ENCODE measurements at regions not wholly inside any gene's neighbourhood (a gene's known extent, or its start where the extent isn't known, plus 50 kb on each side); places are given as distances from the start of the nearest gene placed in this dataset.

- no peaks in the 10 kb centered on the region for H3K36me3 Mint-ChIP-seq
- POLR2A ChIA-PET (ENCODE audit: partially characterized antibody) = interaction anchor here (0.9 to 4.0 kb wide), 10 partner anchors 10 to 613 kb away, joined by 3 to 73 read pairs (median 6); partner anchors contain the start of gene COX19
- no peaks in the 10 kb centered on the region for H3K36me3 ChIP-seq (ENCODE audit: insufficient read depth, low read length)
- H3K27ac ChIP-seq (ENCODE audit: low read depth, low read length) = peak overlapping the region; percentile 29
- no peaks in the 10 kb centered on the region for H3K27me3 ChIP-seq (ENCODE audit: insufficient read depth, low read length)
- CTCF ChIA-PET (ENCODE audit: partially characterized antibody) = interaction anchor here (1.1 to 1.7 kb wide), 3 partner anchors 10 to 275 kb away, joined by 4 to 11 read pairs (median 10); no protein-coding TSS in a partner anchor
- intact Hi-C loops (cut with micrococcal nuclease) = loop anchor here (1.0 kb wide), 1 partner anchor 11 kb away; no protein-coding TSS in a partner anchor
- DNase-seq = peak in 1 of 5 donors; percentile 5
- H3K27ac Mint-ChIP-seq = peak overlapping the region; percentile 68 to 95 (median 85)
- no peaks in the 10 kb centered on the region for H3K27me3 Mint-ChIP-seq
- H3K4me1 Mint-ChIP-seq = peaks cover 37 to 69% (median 60%) of the 10 kb centered on the region in 4 donors
- peak overlapping the region; percentile 60 to 94 (median 76) for H3K4me3 Mint-ChIP-seq
- H3K4me3 ChIP-seq (ENCODE audit: low read length in 2 of 2) = peak overlapping the region; percentile 13 to 21
- peaks cover 70% of the 10 kb centered on the region for H3K4me1 ChIP-seq (ENCODE audit: insufficient read depth, low read length)
- H3K9me3 Mint-ChIP-seq = peaks cover 0 to 7% (median 0%) of the 10 kb centered on the region in 8 donors
- H3K9me3 ChIP-seq (ENCODE audit: control insufficient read depth in 1 of 2, low read length in 2 of 2) = no peaks in the 10 kb centered on the region
Measured at GRCh38 chr7:361680-362401, 71.9 kb downstream of the FOXL3 start.

GRCh38 chr7:362402-363096 is 72.6 kb downstream of the FOXL3 start:
- peak; percentile 49 to 61 (median 56) for DNase-seq
- H3K4me1 ChIP-seq (ENCODE audit: insufficient read depth, low read length) = peaks cover 72% of the 10 kb centered on the region
- peak overlapping the region; percentile 29 for H3K27ac ChIP-seq (ENCODE audit: low read depth, low read length)

GRCh38 chr7:363626-364025 is 73.7 kb downstream of the FOXL3 start:
- peak; percentile 24 to 58 (median 53) for DNase-seq
- no peaks in the 10 kb centered on the region for H3K36me3 ChIP-seq (ENCODE audit: insufficient read depth, low read length)
- peak overlapping the region; percentile 68 to 92 (median 80) for H3K27ac Mint-ChIP-seq
- no peaks in the 10 kb centered on the region for H3K27me3 Mint-ChIP-seq
- H3K4me3 ChIP-seq (ENCODE audit: low read length in 2 of 2) = no peak overlapping the region
- peak overlapping the region; percentile 7 for H3K27ac ChIP-seq (ENCODE audit: low read depth, low read length)
- no peaks in the 10 kb centered on the region for H3K9me3 ChIP-seq (ENCODE audit: control insufficient read depth in 1 of 2, low read length in 2 of 2)
- no peaks in the 10 kb centered on the region for H3K36me3 Mint-ChIP-seq
- CTCF ChIA-PET (ENCODE audit: partially characterized antibody) = no interaction called here
- POLR2A ChIA-PET (ENCODE audit: partially characterized antibody) = interaction anchor here (0.8 to 4.0 kb wide), 8 partner anchors 11 to 453 kb away, joined by 3 to 73 read pairs (median 7); no protein-coding TSS in a partner anchor
- peaks cover 40 to 68% (median 62%) of the 10 kb centered on the region in 4 donors for H3K4me1 Mint-ChIP-seq
- peaks cover 72% of the 10 kb centered on the region for H3K4me1 ChIP-seq (ENCODE audit: insufficient read depth, low read length)
- H3K27me3 ChIP-seq (ENCODE audit: insufficient read depth, low read length) = no peaks in the 10 kb centered on the region
- peak overlapping the region in 6 of 8 donors; percentile 59 to 94 (median 63) for H3K4me3 Mint-ChIP-seq
- peaks cover 0 to 4% (median 0%) of the 10 kb centered on the region in 8 donors for H3K9me3 Mint-ChIP-seq
- intact Hi-C loops (cut with micrococcal nuclease) = no loop called here

More at GRCh38 chr7:362402-363096, 72.6 kb downstream of the FOXL3 start:
- Mint-ChIP-seq H3K4me1 (peaks cover 40 to 68% (median 62%) of the 10 kb centered on the region in 4 donors), H3K27ac (peak overlapping the region; percentile 68 to 95 (median 85)), H3K4me3 (peak overlapping the region; percentile 60 to 94 (median 76)), H3K36me3 (no peaks in the 10 kb centered on the region), H3K27me3 (no peaks in the 10 kb centered on the region), H3K9me3 (peaks cover 0 to 7% (median 0%) of the 10 kb centered on the region in 8 donors)
- Histone ChIP-seq H3K27me3 (ENCODE audit: insufficient read depth, low read length) (no peaks in the 10 kb centered on the region), H3K9me3 (ENCODE audit: control insufficient read depth in 1 of 2, low read length in 2 of 2) (no peaks in the 10 kb centered on the region), H3K36me3 (ENCODE audit: insufficient read depth, low read length) (no peaks in the 10 kb centered on the region), H3K4me3 (ENCODE audit: low read length in 2 of 2) (peak overlapping the region; percentile 13 to 21)
- CTCF ChIA-PET (ENCODE audit: partially characterized antibody) = interaction anchor here (1.1 to 1.7 kb wide), 3 partner anchors 10 to 274 kb away, joined by 4 to 11 read pairs (median 10); no protein-coding TSS in a partner anchor
- POLR2A ChIA-PET (ENCODE audit: partially characterized antibody) = interaction anchor here (0.7 to 4.0 kb wide), 12 partner anchors 10 to 612 kb away, joined by 3 to 73 read pairs (median 4); partner anchors contain the start of gene COX19
- intact Hi-C loops (cut with micrococcal nuclease) = loop anchor here (1.0 kb wide), 1 partner anchor 11 kb away; no protein-coding TSS in a partner anchor

DNA sequence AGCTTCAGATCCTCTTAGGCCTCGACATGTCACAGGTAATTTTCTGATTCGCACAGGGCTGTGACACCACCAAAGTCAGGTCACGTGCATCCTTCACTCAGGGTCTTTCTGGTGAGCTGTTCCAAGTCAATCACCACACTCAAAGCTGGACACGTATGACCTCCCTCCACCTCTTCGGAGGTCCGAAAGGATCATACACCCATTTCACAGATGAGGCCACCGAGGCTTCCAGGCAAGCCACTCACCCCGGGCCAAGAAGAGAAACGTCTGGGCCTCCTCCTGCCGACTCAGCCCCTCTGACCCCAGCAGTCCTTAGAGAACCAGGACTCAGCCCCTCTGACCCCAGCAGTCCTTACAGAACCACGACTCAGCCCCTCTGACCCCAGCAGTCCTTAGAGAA is 74.6 kb downstream of the FOXL3 start:
- CTCF ChIA-PET (ENCODE audit: partially characterized antibody) = no interaction called here
- intact Hi-C loops (cut with micrococcal nuclease) = no loop called here
- H3K36me3 Mint-ChIP-seq = no peaks in the 10 kb centered on the region
- peaks cover 40 to 68% (median 62%) of the 10 kb centered on the region in 4 donors for H3K4me1 Mint-ChIP-seq
- peak overlapping the region in 6 of 8 donors; percentile 6 to 94 (median 55) for H3K4me3 Mint-ChIP-seq
- Histone ChIP-seq H3K4me1 (ENCODE audit: insufficient read depth, low read length) (peaks cover 72% of the 10 kb centered on the region), H3K9me3 (ENCODE audit: control insufficient read depth in 1 of 2, low read length in 2 of 2) (no peaks in the 10 kb centered on the region), H3K36me3 (ENCODE audit: insufficient read depth, low read length) (no peaks in the 10 kb centered on the region), H3K27me3 (ENCODE audit: insufficient read depth, low read length) (no peaks in the 10 kb centered on the region), H3K4me3 (ENCODE audit: low read length in 2 of 2) (no peak overlapping the region), H3K27ac (ENCODE audit: low read depth, low read length) (no peak overlapping the region)
- no peak for DNase-seq
- peak overlapping the region in 6 of 7 donors; percentile 29 to 89 (median 74) for H3K27ac Mint-ChIP-seq
- POLR2A ChIA-PET (ENCODE audit: partially characterized antibody) = interaction anchor here (3.9 to 4.0 kb wide), 2 partner anchors 12 to 18 kb away, joined by 15 to 73 read pairs; no protein-coding TSS in a partner anchor
- no peaks in the 10 kb centered on the region for H3K27me3 Mint-ChIP-seq
- peaks cover 0 to 4% (median 0%) of the 10 kb centered on the region in 8 donors for H3K9me3 Mint-ChIP-seq

- no peaks in the 10 kb centered on the region for H3K36me3 ChIP-seq (ENCODE audit: insufficient read depth, low read length)
- peak overlapping the region in 5 of 7 donors; percentile 15 to 76 (median 41) for H3K27ac Mint-ChIP-seq
- peak overlapping the region in 6 of 8 donors; percentile 58 to 84 (median 78) for H3K4me3 Mint-ChIP-seq
- peaks cover 61% of the 10 kb centered on the region for H3K4me1 ChIP-seq (ENCODE audit: insufficient read depth, low read length)
- peaks cover 0 to 4% (median 0%) of the 10 kb centered on the region in 8 donors for H3K9me3 Mint-ChIP-seq
- POLR2A ChIA-PET (ENCODE audit: partially characterized antibody) = interaction anchor here (1.0 to 1.3 kb wide), 2 partner anchors 14 to 17 kb away, joined by 3 to 8 read pairs; no protein-coding TSS in a partner anchor
- H3K27ac ChIP-seq (ENCODE audit: low read depth, low read length) = no peak overlapping the region
- H3K9me3 ChIP-seq (ENCODE audit: control insufficient read depth in 1 of 2, low read length in 2 of 2) = no peaks in the 10 kb centered on the region
- no peaks in the 10 kb centered on the region for H3K27me3 Mint-ChIP-seq
- no peaks in the 10 kb centered on the region for H3K36me3 Mint-ChIP-seq
- H3K4me1 Mint-ChIP-seq = peaks cover 38 to 62% (median 55%) of the 10 kb centered on the region in 4 donors
- no peaks in the 10 kb centered on the region for H3K27me3 ChIP-seq (ENCODE audit: insufficient read depth, low read length)
- intact Hi-C loops (cut with micrococcal nuclease) = no loop called here
- DNase-seq = peak in 1 of 5 donors; percentile 9
- CTCF ChIA-PET (ENCODE audit: partially characterized antibody) = no interaction called here
- H3K4me3 ChIP-seq (ENCODE audit: low read length in 2 of 2) = no peak overlapping the region
Measured at GRCh38 chr7:365593-365992, 75.6 kb downstream of the FOXL3 start.

DNA sequence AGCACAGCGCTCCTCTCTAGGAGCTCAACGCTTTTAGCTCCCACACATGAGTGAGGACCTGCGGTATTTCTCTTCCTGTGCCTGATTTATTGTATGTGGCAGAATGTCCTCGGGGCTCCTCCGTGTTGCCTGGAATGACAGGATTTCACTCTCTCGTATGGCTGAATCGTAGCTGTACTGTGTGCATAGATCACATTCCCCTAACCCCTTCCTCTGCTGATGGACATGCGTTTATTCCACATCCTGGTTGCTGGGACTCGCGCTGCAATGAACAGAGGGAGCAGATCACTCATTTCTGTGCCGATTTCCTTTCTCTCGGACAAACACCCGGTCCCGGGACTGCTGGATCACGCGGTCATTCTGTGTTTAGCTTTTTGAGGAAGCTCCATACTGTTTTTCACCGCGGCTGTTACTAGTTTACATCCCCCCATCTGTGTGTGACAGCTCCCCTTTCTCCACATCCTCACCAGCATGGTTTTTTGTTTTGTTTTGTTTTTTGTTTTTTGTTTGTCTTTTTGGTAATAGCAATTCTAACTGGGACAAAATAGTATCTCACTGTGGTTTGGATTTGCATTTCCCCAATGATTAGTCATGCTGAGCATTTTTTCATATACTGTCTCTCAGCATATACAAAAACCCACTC is 76.3 kb downstream of the FOXL3 start:
- Histone ChIP-seq H3K9me3 (ENCODE audit: control insufficient read depth in 1 of 2, low read length in 2 of 2) (no peaks in the 10 kb centered on the region), H3K27ac (ENCODE audit: low read depth, low read length) (no peak overlapping the region), H3K36me3 (ENCODE audit: insufficient read depth, low read length) (no peaks in the 10 kb centered on the region), H3K4me1 (ENCODE audit: insufficient read depth, low read length) (peaks cover 55% of the 10 kb centered on the region), H3K4me3 (ENCODE audit: low read length in 2 of 2) (no peak overlapping the region), H3K27me3 (ENCODE audit: insufficient read depth, low read length) (no peaks in the 10 kb centered on the region)
- peaks cover 0 to 4% (median 0%) of the 10 kb centered on the region in 8 donors for H3K9me3 Mint-ChIP-seq
- POLR2A ChIA-PET (ENCODE audit: partially characterized antibody) = interaction anchor here (1.0 to 1.3 kb wide), 2 partner anchors 14 to 16 kb away, joined by 3 to 8 read pairs; no protein-coding TSS in a partner anchor
- CTCF ChIA-PET (ENCODE audit: partially characterized antibody) = no interaction called here
- H3K27ac Mint-ChIP-seq = peak overlapping the region in 6 of 7 donors; percentile 15 to 79 (median 58)
- DNase-seq = peak in 1 of 5 donors; percentile 9
- intact Hi-C loops (cut with micrococcal nuclease) = no loop called here
- H3K4me1 Mint-ChIP-seq = peaks cover 38 to 57% (median 52%) of the 10 kb centered on the region in 4 donors
- H3K27me3 Mint-ChIP-seq = no peaks in the 10 kb centered on the region
- H3K36me3 Mint-ChIP-seq = no peaks in the 10 kb centered on the region
- peak overlapping the region; percentile 58 to 84 (median 76) for H3K4me3 Mint-ChIP-seq

All from CD4-positive, alpha-beta memory T cell (primary cell).